Colon (tissue), 2 donors: ENCODE measurements at regions not wholly inside any gene's neighbourhood (a gene's known extent, or its start where the extent isn't known, plus 50 kb on each side); places are given as distances from the start of the nearest gene placed in this dataset.
"Not testable (repeated sequence)": the region's sequence is repeated elsewhere in the genome, so short reads cannot be mapped to it uniquely, and the experiment has no call there.

Experiments used
- FAIRE-seq: peaks from 2 replicates; lab custom pipeline; 2012; peaks lifted over from hg19 to GRCh38; lab: Jason Lieb, UNC
- donor health status: control.
- donor health status: control.

DNA sequence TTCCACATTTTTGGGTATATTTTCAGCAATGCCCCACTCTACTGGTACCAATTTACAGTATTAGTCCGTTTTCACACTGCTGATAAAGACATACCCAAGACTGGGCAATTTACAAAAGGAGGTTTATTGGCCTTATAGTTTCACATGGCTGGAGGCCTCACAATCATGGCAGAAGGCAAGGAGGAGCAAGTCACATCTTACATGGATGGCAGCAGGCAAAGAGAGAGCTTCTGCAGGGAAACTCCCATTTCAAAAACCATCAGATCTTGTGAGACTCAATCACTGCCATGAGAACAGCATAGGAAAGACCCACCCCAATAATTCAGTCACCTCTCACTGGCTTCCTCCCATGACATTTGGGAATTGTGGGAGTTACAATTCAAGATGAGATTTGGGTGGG, 722.9 kb downstream of the NTRK3 start:
- FAIRE-seq: not testable (repeated sequence)

DNA sequence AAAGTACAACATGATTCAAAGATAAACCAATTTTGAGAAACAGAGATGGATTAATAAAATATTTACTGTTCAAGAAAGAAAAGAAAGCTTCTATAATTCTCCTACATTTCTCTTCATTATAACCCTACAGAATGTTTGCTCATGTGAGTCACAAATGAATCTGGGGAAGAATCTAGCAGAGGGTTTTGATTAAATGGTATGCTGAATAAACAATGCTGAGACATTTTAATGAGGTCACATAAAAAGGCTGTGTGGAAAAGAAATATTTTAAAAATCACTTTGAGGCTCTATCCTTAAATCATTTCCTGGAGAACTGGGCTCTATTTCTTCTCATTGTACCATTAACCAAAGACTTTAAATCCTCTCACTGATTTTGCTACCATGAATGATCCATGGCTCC, 727.7 kb downstream of the NTRK3 start:
- no peak for FAIRE-seq

DNA sequence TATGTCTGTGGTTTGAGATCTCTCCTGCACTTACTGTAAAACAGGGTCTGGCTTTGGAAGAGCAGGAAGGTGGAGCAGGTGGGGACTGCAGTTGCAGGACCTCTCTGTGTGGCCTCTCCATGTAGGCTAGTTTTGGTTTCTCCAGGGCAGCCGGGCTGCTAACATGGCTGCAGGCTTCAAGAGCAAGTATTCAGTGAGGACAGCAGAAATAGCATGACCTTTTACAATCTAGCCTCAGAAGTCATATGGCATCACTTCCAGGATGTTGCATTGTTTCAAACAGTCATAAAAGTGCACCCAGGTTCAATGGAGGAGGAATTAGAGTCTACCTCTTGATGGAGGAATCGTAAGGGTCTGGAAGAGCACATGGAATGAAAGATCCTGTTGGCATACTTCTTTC, 728.7 kb downstream of the NTRK3 start:
- FAIRE-seq: no peak

DNA sequence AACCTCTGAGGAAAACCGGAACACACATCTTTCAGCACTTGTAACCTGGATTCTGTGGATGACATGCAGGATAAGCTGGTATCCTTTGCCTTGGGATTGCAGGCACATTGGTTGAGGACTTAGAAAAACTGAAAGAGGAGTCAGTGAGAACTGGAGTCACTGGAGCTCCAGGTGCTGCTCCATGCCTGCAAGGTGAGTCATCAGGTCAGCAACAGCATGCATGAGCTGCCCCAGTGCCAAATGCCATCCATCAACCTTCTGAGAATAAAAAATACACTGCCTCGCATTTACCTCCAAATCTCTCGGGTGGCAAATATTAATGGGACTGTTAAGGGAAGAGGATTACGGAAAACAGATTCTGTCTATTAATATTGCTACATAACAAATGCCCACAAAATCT, 729.1 kb downstream of the NTRK3 start:
- FAIRE-seq: no peak

DNA sequence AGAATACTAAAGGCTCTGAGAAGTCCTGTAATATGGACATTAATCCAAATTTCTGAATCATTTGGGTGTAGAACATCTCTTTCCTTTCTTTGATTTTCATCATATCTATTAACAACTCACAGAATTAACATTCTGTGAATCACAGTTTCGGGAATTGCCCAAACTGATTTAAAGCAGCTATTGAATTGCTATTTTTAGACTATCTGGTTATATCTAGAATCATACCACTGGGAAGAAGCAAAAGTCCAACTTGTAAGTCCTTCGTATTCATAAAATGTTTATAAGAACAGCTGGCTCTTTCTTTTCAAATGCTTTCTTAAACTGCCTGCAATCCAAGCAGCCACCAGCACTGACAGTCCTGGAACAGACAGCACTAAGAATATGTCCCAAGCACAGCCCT, 733.0 kb downstream of the NTRK3 start:
- FAIRE-seq: no peak

DNA sequence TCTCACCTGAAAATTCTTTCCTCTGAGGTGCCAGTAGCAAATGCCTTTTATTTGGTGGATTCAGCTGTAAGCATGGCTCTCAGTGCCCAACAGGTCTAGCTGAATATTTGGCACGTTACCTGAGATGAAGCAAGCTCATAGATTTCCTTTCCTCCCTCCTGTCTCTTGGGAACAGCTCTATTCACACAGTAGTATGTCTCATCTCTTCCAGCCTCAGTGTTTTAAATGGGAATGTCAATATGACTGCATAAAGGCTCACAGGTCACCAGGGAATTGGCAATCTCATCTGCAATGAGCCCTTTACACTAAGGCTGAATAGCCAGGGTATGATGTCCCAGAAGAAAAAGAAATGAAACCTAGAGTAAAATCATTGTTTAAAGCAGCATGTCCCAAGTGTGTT, 733.5 kb downstream of the NTRK3 start:
- no peak for FAIRE-seq

DNA sequence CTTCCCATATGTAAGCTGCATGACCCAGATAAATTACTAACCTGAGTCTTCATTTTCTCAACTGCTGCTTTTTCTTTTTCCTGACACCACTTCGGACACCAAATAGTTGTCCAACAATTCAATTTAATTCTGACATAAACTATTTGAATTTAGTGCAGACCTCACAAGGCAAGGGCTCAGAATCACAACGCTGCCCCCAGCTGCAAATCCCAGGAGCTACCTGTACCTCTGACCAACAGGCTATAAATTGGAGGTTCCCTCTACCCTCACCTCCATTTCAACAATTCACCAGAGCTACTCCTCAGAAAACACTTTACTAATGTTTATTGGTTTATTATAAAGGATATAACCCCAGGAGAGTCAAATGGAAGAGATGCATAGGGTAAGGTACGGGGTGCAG, 737.6 kb downstream of the NTRK3 start:
- FAIRE-seq: no peak

DNA sequence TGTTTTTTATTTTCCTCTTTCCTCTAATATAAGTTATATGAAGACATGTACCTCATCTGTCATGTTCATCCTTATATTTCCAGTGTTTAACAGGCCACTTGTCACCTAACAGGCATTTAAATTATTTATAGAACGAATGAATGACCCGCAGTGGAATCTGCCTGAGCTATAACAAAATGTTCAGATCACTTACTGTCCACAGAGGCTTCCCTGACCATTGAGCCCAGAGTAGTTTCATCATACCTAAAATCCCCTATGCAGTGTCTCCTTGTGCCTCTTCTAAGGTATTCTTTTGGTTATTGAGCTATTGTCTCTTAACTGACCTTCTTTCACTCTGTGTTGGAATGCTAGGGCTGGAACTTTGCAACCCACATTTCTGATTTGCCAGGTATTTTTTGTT, 748.5 kb downstream of the NTRK3 start:
- no peak for FAIRE-seq

DNA sequence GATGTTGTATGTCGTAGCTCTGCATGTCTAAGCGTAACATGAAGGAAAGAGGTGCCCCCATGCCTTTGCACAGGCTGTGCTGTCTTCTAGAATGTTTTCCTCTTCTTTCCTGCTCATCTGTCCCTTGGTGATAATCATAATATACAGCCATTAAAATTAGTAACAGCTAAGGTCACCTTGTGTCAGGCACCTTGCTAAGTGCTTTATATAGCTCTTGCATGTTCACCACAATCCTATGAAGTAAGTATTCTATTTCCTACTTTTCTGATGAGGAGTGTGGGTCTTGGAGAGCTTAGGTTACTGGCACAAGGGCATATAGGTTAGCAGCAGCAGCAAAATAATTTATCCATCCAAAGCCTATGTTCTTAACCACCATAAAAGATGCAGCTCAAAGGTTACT, 754.4 kb downstream of the NTRK3 start:
- no peak for FAIRE-seq

DNA sequence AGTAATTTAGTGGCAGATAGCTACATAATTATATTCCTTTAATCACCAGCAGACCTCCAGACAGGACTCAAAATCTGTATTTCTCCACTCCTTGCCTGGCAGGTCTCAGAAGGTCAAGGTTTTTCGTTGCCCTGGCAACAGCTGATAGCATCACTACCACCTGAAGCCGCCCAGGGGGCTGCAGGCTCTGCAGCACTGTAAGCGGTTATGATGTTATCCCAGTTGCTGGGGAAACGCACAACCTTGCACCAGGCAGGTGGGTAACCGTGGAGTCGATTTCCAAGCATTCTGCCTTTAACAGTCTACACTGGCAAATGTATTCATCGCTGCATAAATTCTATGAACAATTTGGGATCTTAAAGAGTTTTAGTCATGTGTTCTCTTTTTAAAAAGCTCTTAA, 756.3 kb downstream of the NTRK3 start:
- FAIRE-seq: no peak

DNA sequence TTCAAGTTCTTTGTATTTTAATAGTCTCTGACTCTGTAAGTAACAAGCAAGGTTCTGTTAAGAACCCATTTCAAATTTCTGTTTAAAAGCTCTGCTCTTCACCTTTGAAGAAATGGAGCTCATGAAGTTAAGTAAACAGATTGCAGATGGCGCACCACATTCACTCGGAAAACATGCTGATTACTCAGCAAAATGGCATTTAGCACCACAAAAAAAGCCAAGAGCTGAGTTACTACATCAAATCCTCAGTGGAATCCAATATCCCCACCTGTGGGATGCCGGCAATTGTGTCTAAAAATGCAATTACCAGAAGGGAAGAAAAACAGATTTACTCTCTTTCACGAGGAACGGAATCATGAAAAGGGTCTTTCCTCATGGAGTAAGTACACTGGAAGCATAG, 758.0 kb downstream of the NTRK3 start:
- no peak for FAIRE-seq

DNA sequence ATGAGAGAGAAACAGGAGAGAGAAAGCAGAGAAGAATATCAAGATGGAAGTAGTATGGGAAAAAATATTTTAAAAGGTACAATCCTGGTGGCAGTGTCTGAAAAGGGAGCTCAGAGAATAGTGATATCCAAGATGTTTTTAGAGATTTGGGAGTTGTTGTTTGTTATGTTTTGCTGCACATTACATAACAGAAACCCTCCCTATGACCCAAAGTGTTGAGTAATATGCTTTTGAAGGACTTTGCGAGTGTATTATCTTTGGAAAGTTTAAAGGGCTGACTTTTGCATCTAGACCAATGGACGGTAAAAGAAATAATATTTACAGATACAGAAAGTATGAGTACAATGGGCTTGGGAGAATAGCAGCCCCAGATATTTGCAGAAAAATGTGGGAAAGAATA, 759.7 kb downstream of the NTRK3 start:
- FAIRE-seq: no peak

DNA sequence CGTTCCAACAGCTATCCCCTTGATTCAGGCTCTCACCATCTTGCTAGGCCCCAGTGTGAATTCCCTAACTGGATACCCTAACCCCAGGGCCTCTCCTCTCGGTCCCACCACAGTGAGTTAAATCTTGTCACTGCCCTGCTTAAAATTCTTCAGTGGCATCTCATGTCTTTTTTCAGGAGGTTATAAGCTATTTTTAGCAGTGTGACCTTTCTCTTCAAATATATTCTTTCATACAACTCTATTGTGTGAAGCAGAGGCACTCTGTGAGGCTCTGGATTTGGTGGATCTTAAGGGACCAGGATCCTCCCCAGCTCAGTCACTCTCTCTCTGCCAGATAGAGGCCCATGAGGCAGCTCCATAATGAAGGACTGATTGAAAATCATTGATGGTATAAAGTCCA, 760.4 kb downstream of the NTRK3 start:
- no peak for FAIRE-seq

DNA sequence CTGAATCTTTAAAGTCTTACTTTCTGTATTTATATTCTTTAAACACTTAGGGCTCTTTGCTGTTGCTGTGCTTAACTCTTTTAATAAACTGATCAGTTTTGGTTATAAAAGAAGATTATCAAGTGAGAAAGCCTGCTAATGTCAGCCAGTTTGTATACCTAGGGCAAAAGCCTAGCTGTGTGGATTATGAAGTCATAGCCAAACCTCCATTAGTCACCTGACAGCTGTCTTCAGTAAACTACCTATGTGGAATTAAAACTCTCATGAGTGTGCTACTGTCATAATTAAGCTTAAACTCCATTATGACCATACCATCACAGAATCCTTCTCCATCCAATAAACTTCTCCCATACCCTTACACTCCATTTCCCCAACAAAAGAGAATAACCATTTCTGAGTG, 762.7 kb downstream of the NTRK3 start:
- no peak for FAIRE-seq

DNA sequence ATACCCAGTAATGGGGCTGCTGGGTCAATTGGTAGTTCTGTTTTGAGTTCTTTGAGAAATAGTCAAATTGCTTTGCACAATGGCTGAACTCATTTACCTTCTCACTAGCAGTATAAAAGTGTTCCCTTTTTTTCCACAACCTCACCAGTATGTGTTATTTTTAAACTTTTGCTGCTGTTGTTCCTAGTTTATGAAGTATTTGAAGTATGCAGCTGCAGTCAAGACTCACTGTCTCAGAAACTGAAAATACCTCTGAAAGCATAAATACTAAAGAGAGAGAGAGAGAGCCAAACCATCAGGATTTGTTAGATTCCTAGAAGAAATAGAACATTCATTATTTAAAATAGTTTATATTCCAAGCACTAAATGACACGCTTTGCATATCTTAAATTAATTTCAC, 764.2 kb downstream of the NTRK3 start:
- FAIRE-seq: no peak

DNA sequence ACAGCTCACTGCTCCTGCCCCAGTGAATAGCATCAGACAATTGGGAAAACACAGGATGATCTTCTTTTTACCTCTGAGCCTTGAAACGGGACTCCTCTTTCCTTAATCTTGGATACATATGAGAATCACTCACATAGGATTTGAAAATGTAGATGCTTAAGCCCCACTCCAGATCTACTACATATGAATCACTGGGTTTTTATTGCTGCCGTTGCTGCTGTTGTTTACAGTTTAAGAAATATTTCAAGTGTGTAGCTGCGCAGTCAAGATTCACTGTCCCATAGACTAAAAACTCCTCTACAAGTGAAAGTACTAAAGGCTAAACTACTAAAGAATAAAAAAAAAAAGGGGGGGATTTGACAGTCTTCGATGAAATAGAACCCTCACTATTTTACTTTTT, 765.9 kb downstream of the NTRK3 start:
- FAIRE-seq: no peak

DNA sequence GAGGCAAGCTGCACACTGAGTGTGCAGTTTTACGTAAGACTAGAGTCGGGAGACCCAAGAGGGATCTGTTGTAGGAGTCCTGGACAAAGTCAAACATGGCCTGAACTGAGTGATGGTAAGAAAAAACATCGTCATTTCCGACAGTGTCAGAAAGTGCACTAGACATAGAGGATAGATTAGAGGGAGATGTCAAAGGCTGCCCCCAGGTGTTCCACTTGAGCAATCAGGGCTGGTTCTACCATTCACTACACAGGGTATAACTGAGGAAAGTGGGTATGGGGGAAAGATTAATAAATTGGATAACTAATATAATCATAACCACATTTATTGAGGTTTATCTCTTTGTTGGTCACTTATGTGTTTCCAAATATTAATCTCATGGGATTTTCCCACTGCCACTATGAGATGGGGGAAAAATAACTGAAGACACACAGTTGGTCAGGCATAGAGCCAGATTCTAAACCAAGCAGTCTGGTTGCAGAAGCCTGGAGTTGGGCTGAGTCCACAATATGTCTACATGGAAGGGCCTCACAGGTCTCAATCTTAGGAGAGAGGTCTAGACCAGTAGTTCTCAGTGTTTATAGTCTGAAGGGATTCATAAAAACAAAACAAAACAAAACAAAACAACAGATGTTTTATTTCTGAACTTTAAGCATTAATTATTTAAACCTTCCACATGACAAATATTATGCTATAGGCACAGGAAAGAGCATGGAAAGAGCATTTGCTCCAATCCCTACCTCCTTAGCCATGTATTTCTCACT, 766.5 kb downstream of the NTRK3 start:
- FAIRE-seq: no peak

DNA sequence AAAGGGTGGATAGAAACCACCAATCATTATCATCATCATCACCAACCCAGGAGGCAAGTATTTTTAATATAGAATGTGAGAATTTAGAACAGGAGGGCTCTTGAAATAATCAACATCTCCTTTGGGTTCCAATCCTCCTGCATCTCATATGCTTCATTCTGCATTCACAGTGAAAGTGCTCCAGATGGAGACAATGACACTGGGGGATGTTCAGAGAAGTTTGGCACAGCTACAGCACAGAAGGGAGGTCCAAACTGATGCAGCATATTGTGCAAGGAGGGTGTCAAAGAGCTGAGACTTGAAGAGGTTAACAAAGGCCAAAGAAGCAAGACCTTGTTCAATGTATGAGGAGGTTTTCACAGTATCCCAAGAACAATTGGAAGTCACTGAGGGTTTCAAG, 767.1 kb downstream of the NTRK3 start:
- FAIRE-seq: no peak

DNA sequence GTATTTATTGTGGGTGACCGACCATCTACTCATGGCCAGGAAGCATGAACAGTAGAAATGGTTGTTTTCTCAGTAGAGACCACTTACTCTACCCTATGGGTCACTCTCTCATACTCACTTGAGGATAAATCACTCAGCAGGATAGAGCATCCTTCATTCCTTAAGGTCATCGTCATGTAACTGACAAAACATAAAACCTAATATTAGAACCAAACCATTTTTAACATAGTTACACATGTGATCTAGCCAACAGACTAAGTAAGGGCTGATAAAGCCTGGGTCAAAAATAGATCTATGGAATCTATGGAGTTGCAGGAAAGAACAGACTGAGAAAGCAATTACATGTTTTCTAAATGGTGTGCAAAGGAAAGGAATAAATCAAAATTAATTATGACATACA, 769.1 kb downstream of the NTRK3 start:
- no peak for FAIRE-seq

DNA sequence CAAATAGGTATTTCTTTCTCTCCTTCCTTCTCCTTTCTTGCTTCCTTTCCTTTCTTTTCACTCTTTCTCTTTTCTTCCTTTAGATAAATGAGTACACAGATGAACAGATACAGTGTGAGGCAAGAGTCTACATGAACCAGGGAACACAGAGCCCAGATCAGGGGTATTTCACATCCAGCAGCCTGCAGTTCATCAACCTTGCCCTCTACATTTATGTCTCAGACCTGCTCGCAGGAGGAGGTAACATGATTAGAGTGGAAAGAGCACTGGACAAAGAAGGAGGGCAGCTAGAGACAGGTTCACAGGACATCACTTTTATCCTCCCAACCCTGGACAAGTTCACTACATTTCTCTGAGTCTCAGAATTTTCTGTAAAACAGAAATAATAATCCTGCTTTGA, 773.1 kb downstream of the NTRK3 start:
- FAIRE-seq: no peak

DNA sequence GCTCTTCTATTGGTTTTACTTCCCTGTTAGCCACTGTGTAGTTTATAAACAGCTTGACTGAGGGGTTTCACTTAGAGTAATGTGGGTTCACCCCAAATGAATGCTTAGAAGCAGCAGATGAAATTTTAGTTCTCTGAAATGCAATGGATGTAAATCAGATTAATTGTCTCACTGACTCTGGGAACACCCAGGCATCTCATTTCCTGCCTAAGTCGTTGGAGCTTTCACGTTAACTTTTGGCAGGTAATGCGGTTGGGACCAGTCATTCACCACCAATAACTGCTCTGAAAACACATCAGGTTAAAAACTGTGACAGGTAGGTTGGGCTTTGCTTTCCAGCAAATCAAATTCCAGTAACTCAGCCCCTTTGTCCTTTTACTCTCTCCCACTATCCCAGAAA, 775.4 kb downstream of the NTRK3 start:
- FAIRE-seq: no peak

DNA sequence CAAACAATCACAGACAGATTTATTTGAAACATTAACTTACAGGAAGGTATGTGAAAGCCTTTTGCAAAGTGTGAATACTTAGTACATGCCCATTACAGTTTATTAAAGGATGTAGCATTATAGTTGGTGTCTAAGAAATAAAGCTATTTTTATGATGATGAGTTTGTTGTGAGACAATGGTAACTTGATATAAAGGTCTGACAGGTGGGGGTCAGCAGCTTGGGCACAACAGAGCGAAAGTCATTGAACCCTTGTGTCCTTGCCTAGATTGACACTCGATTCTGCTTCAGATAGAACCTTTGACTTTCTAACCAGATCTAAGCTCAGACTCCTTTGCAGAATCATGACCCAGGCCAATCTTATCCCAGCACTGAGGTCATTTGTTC, 777.9 kb downstream of the NTRK3 start:
- FAIRE-seq: no peak

DNA sequence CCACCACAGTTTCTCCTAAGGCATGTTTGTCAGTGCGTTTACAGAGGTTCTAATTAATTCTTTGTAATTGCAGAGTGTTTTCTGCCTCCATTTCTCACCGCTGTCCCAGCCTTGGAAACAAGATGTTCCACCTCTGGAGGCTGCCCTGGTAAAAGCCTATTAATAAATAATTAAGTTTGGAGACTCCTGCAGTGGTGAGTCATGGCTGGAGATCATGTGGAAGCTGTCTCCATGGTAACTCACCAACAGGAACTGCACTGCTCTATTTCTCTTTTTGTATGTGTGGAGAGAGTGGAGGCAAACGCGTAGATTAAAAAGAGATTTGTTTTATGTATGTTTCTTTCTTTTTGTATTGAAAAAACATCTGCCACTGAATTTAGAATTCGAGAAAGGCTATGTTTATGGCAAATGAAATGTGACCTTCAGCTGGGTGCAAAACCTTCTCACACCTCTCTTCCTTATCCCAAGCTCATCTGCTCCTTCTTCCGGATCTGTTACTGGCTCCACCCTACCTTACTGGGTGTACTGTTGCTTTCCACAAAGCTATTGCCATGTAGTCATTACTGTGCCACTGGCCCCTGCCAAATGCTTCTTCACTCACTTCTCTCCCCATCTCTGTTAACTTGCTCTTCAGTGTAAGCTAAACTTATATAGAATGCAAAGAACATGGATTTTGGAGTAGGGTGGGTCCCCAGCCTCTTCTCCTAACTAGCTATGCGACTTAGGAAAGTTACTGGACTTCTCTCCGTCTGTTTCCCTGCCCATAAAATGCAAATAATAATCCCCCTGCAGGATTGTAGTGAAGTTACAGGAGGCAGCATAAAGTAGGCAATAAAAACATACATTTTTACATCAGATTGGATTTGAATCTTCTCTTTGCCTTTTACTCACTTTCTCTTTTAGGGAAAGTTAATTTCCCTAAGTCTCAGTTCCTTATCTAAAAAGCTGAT, 778.5 kb downstream of the NTRK3 start:
- FAIRE-seq: no peak

DNA sequence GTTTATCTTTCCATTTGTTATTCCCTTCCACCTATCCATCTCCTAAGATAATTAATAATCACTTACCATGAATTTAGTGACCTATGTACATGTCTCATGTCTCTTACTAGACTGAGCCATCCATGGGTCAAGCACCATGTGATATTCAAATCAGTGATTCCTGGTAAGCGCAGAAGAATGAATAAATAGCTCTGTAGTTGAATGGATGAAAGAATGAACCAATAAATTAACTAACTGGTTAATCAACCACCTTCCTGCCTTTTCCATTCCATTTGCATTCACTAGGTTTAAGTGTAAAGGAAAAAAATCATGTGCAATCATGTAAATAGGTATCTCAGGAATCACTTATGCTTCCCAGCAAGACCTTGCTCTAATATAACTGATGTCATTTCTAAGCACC, 779.5 kb downstream of the NTRK3 start:
- no peak for FAIRE-seq
